ENCODE measurements at regions not wholly inside any gene's neighbourhood (a gene's known extent, or its start where the extent isn't known, plus 50 kb on each side); places are given as distances from the start of the nearest gene placed in this dataset.
A peak's percentile ranks its signal among the peaks of the same experiment; 100 is the strongest.

GRCh38 chr4:52246827-52247226, 195.7 kb downstream of the SPATA18 start:
- Mint-ChIP-seq H3K4me1 (peaks cover 17% of the 10 kb centered on the region), H3K36me3 (peaks cover 3% of the 10 kb centered on the region), H3K27me3 (ENCODE audit: low read depth) (peaks cover 2% of the 10 kb centered on the region; the same call in 1 of the 2 replicates), H3K4me3 (no peak overlapping the region), H3K9me3 (peaks cover 6% of the 10 kb centered on the region), H3K27ac (0 out of 2 replicates have a peak overlapping the region, but pooled peaks have one; percentile 5)
- ATAC-seq (no peak), DNase-seq (ENCODE audit: low spot score) (no peak)
- POLR2A ChIA-PET, result no interaction called here
- TF ChIP-seq SMAD4 (CRISPR knock-in tag; IDR thresholded peaks at IDR 0.05), result no peak
- TF ChIP-seq ETV6 (CRISPR knock-in tag; IDR thresholded peaks at IDR 0.05), result no peak
- TF ChIP-seq ATF1 (CRISPR knock-in tag; IDR thresholded peaks at IDR 0.05), result no peak
- TF ChIP-seq, protein P1, sequence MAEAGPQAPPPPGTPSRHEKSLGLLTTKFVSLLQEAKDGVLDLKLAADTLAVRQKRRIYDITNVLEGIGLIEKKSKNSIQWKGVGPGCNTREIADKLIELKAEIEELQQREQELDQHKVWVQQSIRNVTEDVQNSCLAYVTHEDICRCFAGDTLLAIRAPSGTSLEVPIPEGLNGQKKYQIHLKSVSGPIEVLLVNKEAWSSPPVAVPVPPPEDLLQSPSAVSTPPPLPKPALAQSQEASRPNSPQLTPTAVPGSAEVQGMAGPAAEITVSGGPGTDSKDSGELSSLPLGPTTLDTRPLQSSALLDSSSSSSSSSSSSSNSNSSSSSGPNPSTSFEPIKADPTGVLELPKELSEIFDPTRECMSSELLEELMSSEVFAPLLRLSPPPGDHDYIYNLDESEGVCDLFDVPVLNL (CRISPR knock-in tag; IDR thresholded peaks at IDR 0.05; ENCODE audit: borderline replicate concordance, low read depth), result no peak
- TF ChIP-seq SP1 (CRISPR knock-in tag; conservative IDR thresholded peaks at IDR 0.05), result no peak
- no peak for TF ChIP-seq GABPB1 (CRISPR knock-in tag; IDR thresholded peaks at IDR 0.05)
- TF ChIP-seq, protein P2, sequence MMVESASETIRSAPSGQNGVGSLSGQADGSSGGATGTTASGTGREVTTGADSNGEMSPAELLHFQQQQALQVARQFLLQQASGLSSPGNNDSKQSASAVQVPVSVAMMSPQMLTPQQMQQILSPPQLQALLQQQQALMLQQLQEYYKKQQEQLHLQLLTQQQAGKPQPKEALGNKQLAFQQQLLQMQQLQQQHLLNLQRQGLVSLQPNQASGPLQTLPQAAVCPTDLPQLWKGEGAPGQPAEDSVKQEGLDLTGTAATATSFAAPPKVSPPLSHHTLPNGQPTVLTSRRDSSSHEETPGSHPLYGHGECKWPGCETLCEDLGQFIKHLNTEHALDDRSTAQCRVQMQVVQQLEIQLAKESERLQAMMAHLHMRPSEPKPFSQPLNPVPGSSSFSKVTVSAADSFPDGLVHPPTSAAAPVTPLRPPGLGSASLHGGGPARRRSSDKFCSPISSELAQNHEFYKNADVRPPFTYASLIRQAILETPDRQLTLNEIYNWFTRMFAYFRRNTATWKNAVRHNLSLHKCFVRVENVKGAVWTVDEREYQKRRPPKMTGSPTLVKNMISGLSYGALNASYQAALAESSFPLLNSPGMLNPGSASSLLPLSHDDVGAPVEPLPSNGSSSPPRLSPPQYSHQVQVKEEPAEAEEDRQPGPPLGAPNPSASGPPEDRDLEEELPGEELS (CRISPR knock-in tag; IDR thresholded peaks at IDR 0.05), result no peak
- no peak for TF ChIP-seq NFE2L1 (CRISPR knock-in tag; IDR thresholded peaks at IDR 0.05)
- no peak for TF ChIP-seq CBFB (CRISPR knock-in tag; IDR thresholded peaks at IDR 0.05; ENCODE audit: low read depth)
- TF ChIP-seq ZNF232 (CRISPR knock-in tag; IDR thresholded peaks at IDR 0.05), result no peak
- no peak for TF ChIP-seq AFF4 (CRISPR knock-in tag; IDR thresholded peaks at IDR 0.05; ENCODE audit: borderline replicate concordance)
- no peak for TF ChIP-seq SMAD3 (CRISPR knock-in tag; IDR thresholded peaks at IDR 0.05; ENCODE audit: borderline replicate concordance)
- CTCF ChIA-PET, result no interaction called here

DNA sequence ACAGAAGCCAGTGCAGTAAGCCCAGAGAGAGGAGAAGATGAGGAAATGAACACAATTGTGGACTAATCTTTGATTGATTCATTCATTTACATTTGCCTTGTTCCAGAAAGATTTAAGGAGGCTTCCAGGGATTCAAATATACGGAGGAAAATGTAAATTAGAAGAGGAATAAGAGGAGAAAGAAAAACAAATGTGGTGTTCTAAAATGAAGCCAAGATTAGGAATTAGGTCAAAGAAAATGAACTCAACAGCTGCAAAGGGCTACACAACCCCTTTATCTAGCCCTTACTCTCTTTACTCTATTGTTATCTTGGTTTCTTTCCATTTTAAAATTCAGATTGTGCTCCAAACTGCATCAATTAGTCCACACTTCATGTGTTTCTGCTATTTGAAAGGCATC, 196.8 kb downstream of the SPATA18 start:
- H3K4me3 Mint-ChIP-seq, result no peak overlapping the region
- TF ChIP-seq GRHL2 (CRISPR knock-in tag; IDR thresholded peaks at IDR 0.05; ENCODE audit: insufficient replicate concordance, severe bottlenecking) (no peak), ZBTB21 (CRISPR knock-in tag; IDR thresholded peaks at IDR 0.05; ENCODE audit: borderline replicate concordance) (no peak), GABPB1 (CRISPR knock-in tag; IDR thresholded peaks at IDR 0.05) (no peak), ETV6 (CRISPR knock-in tag; IDR thresholded peaks at IDR 0.05) (no peak), TEAD1 (CRISPR knock-in tag; IDR thresholded peaks at IDR 0.05) (no peak), GTF2I (CRISPR knock-in tag; conservative IDR thresholded peaks at IDR 0.05) (no peak), ZNF416 (CRISPR knock-in tag; IDR thresholded peaks at IDR 0.05) (no peak), KAT7 (CRISPR knock-in tag; IDR thresholded peaks at IDR 0.05; ENCODE audit: borderline replicate concordance) (no peak), ZNF263 (CRISPR knock-in tag; IDR thresholded peaks at IDR 0.05; ENCODE audit: low read depth) (no peak), ZNF425 (CRISPR knock-in tag; conservative IDR thresholded peaks at IDR 0.05) (no peak), ATF6 (CRISPR knock-in tag; IDR thresholded peaks at IDR 0.05) (no peak), HMGXB4 (CRISPR knock-in tag; IDR thresholded peaks at IDR 0.05) (no peak), MYBL2 (CRISPR knock-in tag; IDR thresholded peaks at IDR 0.05) (no peak), FOXP1 (CRISPR knock-in tag; IDR thresholded peaks at IDR 0.05; ENCODE audit: borderline replicate concordance) (no peak)
- peaks cover 17% of the 10 kb centered on the region for H3K9me3 Mint-ChIP-seq
- no peak overlapping the region for H3K27ac Mint-ChIP-seq
- no peak for ATAC-seq
- H3K27me3 Mint-ChIP-seq (ENCODE audit: low read depth), result peaks cover 2% of the 10 kb centered on the region; the same call in 1 of the 2 replicates
- CTCF ChIA-PET, result no interaction called here
- H3K36me3 Mint-ChIP-seq, result peaks cover 13% of the 10 kb centered on the region
- POLR2A ChIA-PET, result no interaction called here
- no peak for DNase-seq (ENCODE audit: low spot score)
- H3K4me1 Mint-ChIP-seq, result peaks cover 17% of the 10 kb centered on the region
